ENCODE measurements at regions not wholly inside any gene's neighbourhood (a gene's known extent, or its start where the extent isn't known, plus 50 kb on each side); places are given as distances from the start of the nearest gene placed in this dataset.
A peak's percentile ranks its signal among the peaks of the same experiment; 100 is the strongest.

- Histone ChIP-seq H3K4me3 (ENCODE audit: low read depth, low read length) (no peak overlapping the region), H3K36me3 (ENCODE audit: control insufficient read depth, insufficient read depth, low read length) (no peaks in the 10 kb centered on the region), H3K27me3 (ENCODE audit: control insufficient read depth, insufficient read depth, low read length) (no peaks in the 10 kb centered on the region)
- DNase-seq (ENCODE audit: low read depth) (no peak), FAIRE-seq (no peak)
- no peak for TF ChIP-seq CTCF (IDR thresholded peaks at IDR 0.05; ENCODE audit: insufficient read depth, low read length, severe bottlenecking)
Measured at GRCh38 chr13:40292108-40292507, 374.3 kb downstream of the FOXO1 start.

- TF ChIP-seq CTCF (IDR thresholded peaks at IDR 0.05; ENCODE audit: insufficient read depth, low read length, severe bottlenecking): no peak
- DNase-seq (ENCODE audit: low read depth) (no peak), FAIRE-seq (no peak)
- no peaks in the 10 kb centered on the region for H3K27me3 ChIP-seq (ENCODE audit: control insufficient read depth, insufficient read depth, low read length)
- H3K36me3 ChIP-seq (ENCODE audit: control insufficient read depth, insufficient read depth, low read length): no peaks in the 10 kb centered on the region
- H3K4me3 ChIP-seq (ENCODE audit: low read depth, low read length): no peak overlapping the region
Measured at GRCh38 chr13:40292536-40292935, 373.9 kb downstream of the FOXO1 start.

DNA sequence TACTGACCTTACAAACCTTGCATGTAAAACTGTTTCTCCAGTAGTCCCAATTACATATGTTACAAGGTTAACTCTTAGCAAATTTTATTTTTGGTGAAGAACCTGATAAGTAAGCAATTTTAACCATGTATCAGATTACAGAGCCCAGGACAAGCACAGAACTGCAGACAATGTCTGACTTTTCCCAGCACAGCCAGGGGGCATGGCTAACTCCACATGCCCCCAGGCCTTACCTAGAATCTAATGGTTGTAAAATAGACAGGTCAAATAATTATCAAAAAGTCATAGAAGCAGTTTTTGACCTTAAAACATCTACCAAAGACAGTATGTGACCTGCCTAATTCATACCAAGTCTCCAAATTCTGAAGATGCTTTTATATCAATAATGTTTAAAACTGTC lies 364.1 kb downstream of the FOXO1 start:
- Histone ChIP-seq H3K36me3 (ENCODE audit: control insufficient read depth, insufficient read depth, low read length) (no peaks in the 10 kb centered on the region), H3K27me3 (ENCODE audit: control insufficient read depth, insufficient read depth, low read length) (no peaks in the 10 kb centered on the region), H3K4me3 (ENCODE audit: low read depth, low read length) (no peak overlapping the region)
- FAIRE-seq: no peak
- no peak for DNase-seq (ENCODE audit: low read depth)
- no peak for TF ChIP-seq CTCF (IDR thresholded peaks at IDR 0.05; ENCODE audit: insufficient read depth, low read length, severe bottlenecking)

- no peak for FAIRE-seq
- Histone ChIP-seq H3K4me3 (ENCODE audit: low read depth, low read length) (no peak overlapping the region), H3K36me3 (ENCODE audit: control insufficient read depth, insufficient read depth, low read length) (no peaks in the 10 kb centered on the region), H3K27me3 (ENCODE audit: control insufficient read depth, insufficient read depth, low read length) (no peaks in the 10 kb centered on the region)
- no peak for DNase-seq (ENCODE audit: low read depth)
- TF ChIP-seq CTCF (IDR thresholded peaks at IDR 0.05; ENCODE audit: insufficient read depth, low read length, severe bottlenecking): no peak
Measured at GRCh38 chr13:40304391-40304790, 362.1 kb downstream of the FOXO1 start.

- H3K27me3 ChIP-seq (ENCODE audit: control insufficient read depth, insufficient read depth, low read length): no peaks in the 10 kb centered on the region
- FAIRE-seq (no peak), DNase-seq (ENCODE audit: low read depth) (peak; percentile 51)
- no peak overlapping the region for H3K4me3 ChIP-seq (ENCODE audit: low read depth, low read length)
- H3K36me3 ChIP-seq (ENCODE audit: control insufficient read depth, insufficient read depth, low read length): no peaks in the 10 kb centered on the region
- TF ChIP-seq CTCF (IDR thresholded peaks at IDR 0.05; ENCODE audit: insufficient read depth, low read length, severe bottlenecking): no peak
Measured at GRCh38 chr13:40306817-40307216, 359.6 kb downstream of the FOXO1 start.

- no peak for TF ChIP-seq CTCF (IDR thresholded peaks at IDR 0.05; ENCODE audit: insufficient read depth, low read length, severe bottlenecking)
- DNase-seq (ENCODE audit: low read depth) (no peak), FAIRE-seq (no peak)
- Histone ChIP-seq H3K36me3 (ENCODE audit: control insufficient read depth, insufficient read depth, low read length) (no peaks in the 10 kb centered on the region), H3K4me3 (ENCODE audit: low read depth, low read length) (no peak overlapping the region), H3K27me3 (ENCODE audit: control insufficient read depth, insufficient read depth, low read length) (no peaks in the 10 kb centered on the region)
Measured at GRCh38 chr13:40309881-40310280, 356.6 kb downstream of the FOXO1 start.

All from bronchial epithelial cell (primary cell).